ENCODE measurements at regions not wholly inside any gene's neighbourhood (a gene's known extent, or its start where the extent isn't known, plus 50 kb on each side); places are given as distances from the start of the nearest gene placed in this dataset.

GRCh38 chr6:78482801-78483552 is 384.4 kb upstream of the IRAK1BP1 start:
- H3K36me3 ChIP-seq, result no peaks in the 10 kb centered on the region
- TF ChIP-seq CTCF (IDR thresholded peaks at IDR 0.05), result no peak
- no peak for TF ChIP-seq POLR2A (IDR thresholded peaks at IDR 0.05)
- no peak for ATAC-seq
- no peaks in the 10 kb centered on the region for H3K4me1 ChIP-seq
- WGBS, 4 donors, result 63 to 72% (median 68%) methylated on average over 4 of the region's 4 CpGs
- no peaks in the 10 kb centered on the region for H3K27me3 ChIP-seq
- no peak overlapping the region for H3K27ac ChIP-seq
- intact Hi-C loops (cut with DNase I), result no loop called here
- H3K4me3 ChIP-seq, result no peak overlapping the region
- no peak for DNase-seq
- no peaks in the 10 kb centered on the region for H3K9me3 ChIP-seq

GRCh38 chr6:78483553-78484197 is 383.7 kb upstream of the IRAK1BP1 start:
- intact Hi-C loops (cut with DNase I), result no loop called here
- H3K27me3 ChIP-seq, result no peaks in the 10 kb centered on the region
- no peaks in the 10 kb centered on the region for H3K36me3 ChIP-seq
- H3K4me1 ChIP-seq, result no peaks in the 10 kb centered on the region
- H3K4me3 ChIP-seq, result no peak overlapping the region
- no peak for DNase-seq
- ATAC-seq, result no peak
- no peak for TF ChIP-seq CTCF (IDR thresholded peaks at IDR 0.05)
- TF ChIP-seq POLR2A (IDR thresholded peaks at IDR 0.05), result no peak
- no peaks in the 10 kb centered on the region for H3K9me3 ChIP-seq
- WGBS, 4 donors, result 60 to 77% (median 71%) methylated on average over 2 of the region's 2 CpGs
- no peak overlapping the region for H3K27ac ChIP-seq

- no peak overlapping the region for H3K4me3 ChIP-seq
- no peaks in the 10 kb centered on the region for H3K27me3 ChIP-seq
- no peaks in the 10 kb centered on the region for H3K36me3 ChIP-seq
- 88 to 100% (median 90%) methylated on average over 1 of the region's 1 CpG for WGBS, 4 donors
- intact Hi-C loops (cut with DNase I), result no loop called here
- H3K9me3 ChIP-seq, result no peaks in the 10 kb centered on the region
- ATAC-seq (no peak), DNase-seq (no peak)
- no peaks in the 10 kb centered on the region for H3K4me1 ChIP-seq
- TF ChIP-seq CTCF (IDR thresholded peaks at IDR 0.05) (no peak), POLR2A (IDR thresholded peaks at IDR 0.05) (no peak)
- H3K27ac ChIP-seq, result no peak overlapping the region
Observed at GRCh38 chr6:78484198-78485064, 382.9 kb upstream of the IRAK1BP1 start.

- no peak for TF ChIP-seq POLR2A (IDR thresholded peaks at IDR 0.05)
- TF ChIP-seq CTCF (IDR thresholded peaks at IDR 0.05), result no peak
- Histone ChIP-seq H3K36me3 (no peaks in the 10 kb centered on the region), H3K9me3 (no peaks in the 10 kb centered on the region), H3K4me3 (no peak overlapping the region), H3K27ac (no peak overlapping the region), H3K27me3 (no peaks in the 10 kb centered on the region), H3K4me1 (no peaks in the 10 kb centered on the region)
- intact Hi-C loops (cut with DNase I), result no loop called here
- DNase-seq (no peak), ATAC-seq (no peak)
- 32 to 81% (median 66%) methylated on average over 1 of the region's 1 CpG for WGBS, 4 donors
Observed at GRCh38 chr6:78487401-78487800, 379.9 kb upstream of the IRAK1BP1 start.
